ENCODE measurements at regions not wholly inside any gene's neighbourhood (a gene's known extent, or its start where the extent isn't known, plus 50 kb on each side); places are given as distances from the start of the nearest gene placed in this dataset.

GRCh38 chr1:192474080-192474683, 101.4 kb upstream of the RGS1 start (continued):
- TF ChIP-seq MEF2B (IDR thresholded peaks at IDR 0.05; ENCODE audit: partially characterized antibody, poor library complexity, severe bottlenecking) (no peak), IKZF2 (IDR thresholded peaks at IDR 0.05) (no peak), IKZF1 (conservative IDR thresholded peaks at IDR 0.05) (no peak), E2F8 (IDR thresholded peaks at IDR 0.05; ENCODE audit: low read depth, partially characterized antibody) (no peak), SMC3 (IDR thresholded peaks at IDR 0.05; ENCODE audit: borderline replicate concordance, low read length) (peak; percentile 71), E4F1 (IDR thresholded peaks at IDR 0.05; ENCODE audit: borderline replicate concordance, partially characterized antibody) (no peak), RB1 (IDR thresholded peaks at IDR 0.05; ENCODE audit: borderline replicate concordance) (no peak), RELB (IDR thresholded peaks at IDR 0.05; ENCODE audit: low read depth) (no peak), RAD21 (IDR thresholded peaks at IDR 0.05; ENCODE audit: insufficient read depth, low read depth, low read length) (peak; percentile 79), CREM (IDR thresholded peaks at IDR 0.05; ENCODE audit: low read depth) (no peak)
